SU-DHL-6 (cell line): ENCODE measurements at regions not wholly inside any gene's neighbourhood (a gene's known extent, or its start where the extent isn't known, plus 50 kb on each side); places are given as distances from the start of the nearest gene placed in this dataset.

Experiments used
- H2AFZ ChIP-seq: fragments of 200-600 bp; sonication (generic); 2 replicates; pipeline ENCODE4 v1.6.1; 2014; ENCODE audit warnings: low read depth, mild to moderate bottlenecking, moderate library complexity, mixed read lengths, antibody characterized with exemption, low read length; ENCODE audit not compliant: severe bottlenecking
- H3F3A ChIP-seq: fragments of 200-600 bp; shearing (Covaris generic); 2 replicates; pipeline ENCODE4 v1.6.0; 2016; ENCODE audit warnings: antibody characterized with exemption, mild to moderate bottlenecking; ENCODE audit not compliant: insufficient read depth
- H3K27ac ChIP-seq: fragments of 200-600 bp; sonication (generic); 2 replicates; pipeline ENCODE4 v1.5.1; 2016; ENCODE audit warnings: low read depth, mild to moderate bottlenecking, low read length, moderate library complexity, mixed read lengths
- H3K27me3 ChIP-seq: fragments of 200-600 bp; sonication (generic), shearing (Covaris generic); 2 replicates; pipeline ENCODE4 v1.6.0; 2014; ENCODE audit warnings: mild to moderate bottlenecking, low read length
- H3K36me3 ChIP-seq: fragments of 200-600 bp; sonication (generic); 2 replicates; pipeline ENCODE4 v1.6.1; 2014; ENCODE audit warnings: mild to moderate bottlenecking, low read length, mixed read lengths
- H3K4me2 ChIP-seq: fragments of 300-600, 200-600 bp; shearing (Covaris generic), sonication (generic); 2 replicates; pipeline ENCODE4 v1.6.0; 2014; ENCODE audit warnings: low read length, low read depth, mild to moderate bottlenecking; ENCODE audit not compliant: poor library complexity, severe bottlenecking
- H3K4me3 ChIP-seq: fragments of 200-600 bp; sonication (generic); 2 replicates; pipeline ENCODE4 v1.5.1; 2014; ENCODE audit warnings: antibody characterized with exemption, low read length, mild to moderate bottlenecking, mixed read lengths; ENCODE audit not compliant: insufficient read depth, poor library complexity, severe bottlenecking
- H3K79me2 ChIP-seq: fragments of 200-600 bp; sonication (generic); 2 replicates; pipeline ENCODE4 v1.6.1; 2014; ENCODE audit warnings: mild to moderate bottlenecking, low read length, moderate library complexity; ENCODE audit not compliant: insufficient read depth
- H3K9ac ChIP-seq: fragments of 200-600 bp; sonication (generic); 2 replicates; pipeline ENCODE4 v1.7.0; 2014; ENCODE audit warnings: mild to moderate bottlenecking, low read length
- H3K9me2 ChIP-seq: fragments of 200-600 bp; sonication (generic); replicated peaks from 2 replicates; pipeline ENCODE4 v1.6.1; 2014; ENCODE audit warnings: low read length; ENCODE audit not compliant: insufficient read depth
- H3K9me3 ChIP-seq: fragments of 200-600 bp; sonication (generic); 2 replicates; pipeline ENCODE4 v1.6.1; 2014; ENCODE audit warnings: low read length, mixed read lengths; ENCODE audit not compliant: insufficient read depth
- H4K20me1 ChIP-seq: fragments of 200-600 bp; sonication (generic); 2 replicates; pipeline ENCODE4 v1.6.1; 2014; ENCODE audit warnings: low read depth, mild to moderate bottlenecking, antibody characterized with exemption, low read length, moderate library complexity, mixed read lengths
- EZH2phosphoT487 ChIP-seq: fragments of 200-600 bp; sonication (generic), shearing (Covaris generic); conservative IDR thresholded peaks from 2 replicates; pipeline ENCODE4 v1.6.1; 2018; ENCODE audit warnings: mild to moderate bottlenecking, antibody characterized with exemption, low read length, moderate library complexity, mixed read lengths
- TF ChIP-seq, protein P1 (sequence below): fragments of 200-600 bp; sonication (generic); IDR thresholded peaks from one replicate; pipeline ENCODE4 v1.5.1; 2017; ENCODE audit warnings: antibody characterized with exemption, mild to moderate bottlenecking, low read length, moderate library complexity; ENCODE audit not compliant: insufficient read depth, poor library complexity, severe bottlenecking

DNA sequence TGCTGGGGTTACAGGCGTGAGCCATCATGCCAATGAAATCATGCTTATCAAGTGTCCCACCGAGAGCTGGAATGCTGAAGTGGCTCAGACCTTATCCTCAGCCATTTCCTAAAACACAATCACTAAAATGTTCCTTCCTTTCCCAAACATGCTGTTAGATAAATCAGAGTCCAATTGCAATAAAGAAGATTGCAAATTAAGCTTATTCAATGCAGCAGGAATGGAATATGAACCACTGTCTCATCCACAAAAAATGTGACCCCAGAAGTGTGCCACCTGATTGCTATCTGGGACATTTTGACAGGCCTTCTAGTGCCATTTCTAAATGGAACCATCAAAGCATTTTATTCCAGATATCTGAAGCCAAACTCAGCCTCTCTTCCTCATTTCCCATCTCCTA, 205.5 kb upstream of the CDH11 start:
- Histone ChIP-seq H3K9ac (no peak overlapping the region), H3K27me3 (no peaks in the 10 kb centered on the region), H3K36me3 (no peaks in the 10 kb centered on the region), H3K27ac (no peak overlapping the region), H3K9me3 (no peaks in the 10 kb centered on the region), H3K79me2 (no peaks in the 10 kb centered on the region), H2AFZ (no peak overlapping the region), H3F3A (no peaks in the 10 kb centered on the region), H4K20me1 (no peaks in the 10 kb centered on the region), H3K9me2 (no peaks in the 10 kb centered on the region), H3K4me2 (no peak overlapping the region), H3K4me3 (no peak overlapping the region)
- no peak for TF ChIP-seq EZH2phosphoT487
- TF ChIP-seq, protein P1, sequence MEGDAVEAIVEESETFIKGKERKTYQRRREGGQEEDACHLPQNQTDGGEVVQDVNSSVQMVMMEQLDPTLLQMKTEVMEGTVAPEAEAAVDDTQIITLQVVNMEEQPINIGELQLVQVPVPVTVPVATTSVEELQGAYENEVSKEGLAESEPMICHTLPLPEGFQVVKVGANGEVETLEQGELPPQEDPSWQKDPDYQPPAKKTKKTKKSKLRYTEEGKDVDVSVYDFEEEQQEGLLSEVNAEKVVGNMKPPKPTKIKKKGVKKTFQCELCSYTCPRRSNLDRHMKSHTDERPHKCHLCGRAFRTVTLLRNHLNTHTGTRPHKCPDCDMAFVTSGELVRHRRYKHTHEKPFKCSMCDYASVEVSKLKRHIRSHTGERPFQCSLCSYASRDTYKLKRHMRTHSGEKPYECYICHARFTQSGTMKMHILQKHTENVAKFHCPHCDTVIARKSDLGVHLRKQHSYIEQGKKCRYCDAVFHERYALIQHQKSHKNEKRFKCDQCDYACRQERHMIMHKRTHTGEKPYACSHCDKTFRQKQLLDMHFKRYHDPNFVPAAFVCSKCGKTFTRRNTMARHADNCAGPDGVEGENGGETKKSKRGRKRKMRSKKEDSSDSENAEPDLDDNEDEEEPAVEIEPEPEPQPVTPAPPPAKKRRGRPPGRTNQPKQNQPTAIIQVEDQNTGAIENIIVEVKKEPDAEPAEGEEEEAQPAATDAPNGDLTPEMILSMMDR: no peak

DNA sequence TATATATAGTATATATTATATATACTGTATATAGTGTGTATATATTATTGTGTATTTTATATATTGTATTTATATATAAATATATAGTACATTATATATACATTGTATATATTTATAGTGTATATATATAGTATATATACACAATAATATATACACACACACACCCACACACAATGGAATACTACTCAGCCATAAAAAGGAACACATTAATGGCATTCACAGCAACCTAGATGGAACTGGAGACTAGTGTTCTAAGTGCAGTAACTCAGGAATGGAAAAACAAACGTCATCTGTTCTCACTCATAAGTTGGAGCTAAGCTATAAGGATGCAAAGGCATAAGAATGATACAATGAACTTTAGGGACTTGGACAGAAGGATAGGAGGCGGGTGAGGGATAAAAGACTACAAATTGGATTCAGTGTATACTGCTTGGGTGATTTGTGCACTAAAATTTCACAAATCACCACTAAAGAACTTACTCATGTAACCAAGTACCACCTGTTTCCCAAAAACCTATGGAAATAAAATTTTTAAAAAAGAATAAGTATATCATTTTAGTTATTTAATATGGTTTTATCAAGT, 201.9 kb upstream of the CDH11 start:
- Histone ChIP-seq H3F3A (no peaks in the 10 kb centered on the region), H3K4me3 (no peak overlapping the region), H3K4me2 (no peak overlapping the region), H3K9ac (no peak overlapping the region), H3K27ac (no peak overlapping the region), H3K9me3 (no peaks in the 10 kb centered on the region), H3K9me2 (no peaks in the 10 kb centered on the region), H2AFZ (no peak overlapping the region), H3K36me3 (no peaks in the 10 kb centered on the region), H3K79me2 (no peaks in the 10 kb centered on the region), H3K27me3 (no peaks in the 10 kb centered on the region), H4K20me1 (no peaks in the 10 kb centered on the region)
- TF ChIP-seq EZH2phosphoT487: no peak

DNA sequence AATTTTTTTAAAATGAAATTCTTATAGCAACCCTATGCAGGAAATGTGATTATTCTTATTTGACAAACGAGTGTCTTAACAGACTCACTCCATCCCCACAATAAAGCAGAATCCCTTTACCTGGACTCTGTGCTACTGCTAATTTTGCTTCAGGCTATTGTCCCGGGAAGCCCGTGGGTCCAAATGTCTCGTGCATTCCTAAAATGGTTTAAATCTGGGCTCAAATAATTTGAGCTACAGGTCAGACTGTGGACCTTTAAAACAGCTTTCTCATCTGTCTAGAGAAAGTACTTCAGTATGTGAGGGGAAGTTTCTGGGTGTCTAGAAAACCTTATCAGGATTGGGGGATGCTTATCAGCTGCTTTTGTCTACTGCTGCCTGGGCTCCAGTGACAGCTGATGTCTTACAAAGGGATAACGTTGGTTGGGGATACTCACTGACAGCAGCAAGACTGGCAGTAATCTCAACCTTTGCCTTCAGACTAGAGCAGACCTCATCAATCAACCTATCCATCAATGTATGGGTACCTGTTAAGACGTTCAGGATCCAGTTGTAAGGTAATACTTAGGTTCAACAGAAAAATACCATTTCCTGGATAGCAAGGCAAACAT, 197.9 kb upstream of the CDH11 start:
- Histone ChIP-seq H3F3A (no peaks in the 10 kb centered on the region), H2AFZ (no peak overlapping the region), H3K4me3 (no peak overlapping the region), H3K9ac (no peak overlapping the region), H3K9me2 (no peaks in the 10 kb centered on the region), H3K36me3 (no peaks in the 10 kb centered on the region), H3K9me3 (no peaks in the 10 kb centered on the region), H3K27ac (no peak overlapping the region), H3K4me2 (no peak overlapping the region), H4K20me1 (no peaks in the 10 kb centered on the region), H3K79me2 (no peaks in the 10 kb centered on the region), H3K27me3 (no peaks in the 10 kb centered on the region)
- TF ChIP-seq, protein P1: no peak
- no peak for TF ChIP-seq EZH2phosphoT487

- no peaks in the 10 kb centered on the region for H3K27me3 ChIP-seq
- H4K20me1 ChIP-seq: no peaks in the 10 kb centered on the region
- no peaks in the 10 kb centered on the region for H3K9me3 ChIP-seq
- H3K4me2 ChIP-seq: no peak overlapping the region
- H2AFZ ChIP-seq: no peak overlapping the region
- H3K36me3 ChIP-seq: no peaks in the 10 kb centered on the region
- TF ChIP-seq, protein P1: no peak
- no peak for TF ChIP-seq EZH2phosphoT487
- no peaks in the 10 kb centered on the region for H3K9me2 ChIP-seq
- H3K27ac ChIP-seq: no peak overlapping the region
- H3F3A ChIP-seq: no peaks in the 10 kb centered on the region
- no peak overlapping the region for H3K9ac ChIP-seq
- no peaks in the 10 kb centered on the region for H3K79me2 ChIP-seq
- no peak overlapping the region for H3K4me3 ChIP-seq
Observed at GRCh38 chr16:65318590-65319257, 196.9 kb upstream of the CDH11 start.
